ENCODE measurements at regions not wholly inside any gene's neighbourhood (a gene's known extent, or its start where the extent isn't known, plus 50 kb on each side); places are given as distances from the start of the nearest gene placed in this dataset.

- peaks cover 0 to 27% (median 17%) of the 10 kb centered on the region in 8 donors for H3K9me3 ChIP-seq
- no peak for DNase-seq
- H3K4me3 ChIP-seq = no peak overlapping the region
- WGBS, 5 donors = 52 to 72% (median 70%) methylated on average over 5 of the region's 5 CpGs
- no peak overlapping the region for H3K27ac ChIP-seq
- intact Hi-C loops (cut with DNase I; ENCODE audit: low total_unique reads) = no loop called here
- no peaks in the 10 kb centered on the region for H3K36me3 ChIP-seq
- H3K4me1 ChIP-seq = no peaks in the 10 kb centered on the region
- H3K27me3 ChIP-seq (replicated peaks in 1 of 7) = peaks cover 0 to 4% (median 0%) of the 10 kb centered on the region in 7 donors
- TF ChIP-seq POLR2A (IDR thresholded peaks at IDR 0.05) (no peak), POLR2AphosphoS5 (IDR thresholded peaks at IDR 0.05) (no peak), CTCF (IDR thresholded peaks at IDR 0.05 in 8 of 11, conservative IDR thresholded peaks at IDR 0.05 in 3 of 11) (no peak)
Observed at GRCh38 chr10:130472236-130472635, 336.0 kb downstream of the GLRX3 start.

- H3K4me1 ChIP-seq = no peaks in the 10 kb centered on the region
- intact Hi-C loops (cut with DNase I; ENCODE audit: low total_unique reads) = no loop called here
- no peak overlapping the region for H3K4me3 ChIP-seq
- peaks cover 0 to 8% (median 0%) of the 10 kb centered on the region in 7 donors for H3K27me3 ChIP-seq (replicated peaks in 1 of 7)
- no peak for DNase-seq
- peaks cover 0 to 4% (median 0%) of the 10 kb centered on the region in 8 donors for H3K9me3 ChIP-seq
- 73 to 85% (median 81%) methylated on average over 9 of the region's 9 CpGs for WGBS, 5 donors
- no peak for TF ChIP-seq POLR2AphosphoS5 (IDR thresholded peaks at IDR 0.05)
- TF ChIP-seq CTCF (IDR thresholded peaks at IDR 0.05 in 8 of 11, conservative IDR thresholded peaks at IDR 0.05 in 3 of 11) = no peak
- no peak for TF ChIP-seq POLR2A (IDR thresholded peaks at IDR 0.05)
- no peak overlapping the region for H3K27ac ChIP-seq
- no peaks in the 10 kb centered on the region for H3K36me3 ChIP-seq
Observed at GRCh38 chr10:130474591-130474990, 338.4 kb downstream of the GLRX3 start.

GRCh38 chr10:130477360-130477759 is 341.2 kb downstream of the GLRX3 start:
- no peaks in the 10 kb centered on the region for H3K36me3 ChIP-seq
- H3K27me3 ChIP-seq (replicated peaks in 1 of 7) = peaks cover 0 to 11% (median 0%) of the 10 kb centered on the region in 7 donors
- TF ChIP-seq CTCF (IDR thresholded peaks at IDR 0.05 in 8 of 11, conservative IDR thresholded peaks at IDR 0.05 in 3 of 11) (no peak), POLR2AphosphoS5 (IDR thresholded peaks at IDR 0.05) (no peak), POLR2A (IDR thresholded peaks at IDR 0.05) (no peak)
- H3K27ac ChIP-seq = no peak overlapping the region
- WGBS, 5 donors = 38 to 55% (median 44%) methylated on average over 3 to 5 of the region's 5 CpGs
- peak; percentile 61 for DNase-seq
- intact Hi-C loops (cut with DNase I; ENCODE audit: low total_unique reads) = no loop called here
- no peak overlapping the region for H3K4me3 ChIP-seq
- H3K4me1 ChIP-seq = no peaks in the 10 kb centered on the region
- no peaks in the 10 kb centered on the region for H3K9me3 ChIP-seq

GRCh38 chr10:130479146-130479545 is 343.0 kb downstream of the GLRX3 start:
- Histone ChIP-seq H3K9me3 (no peaks in the 10 kb centered on the region), H3K27ac (no peak overlapping the region), H3K4me3 (no peak overlapping the region), H3K27me3 (replicated peaks in 1 of 7) (peaks cover 0 to 17% (median 0%) of the 10 kb centered on the region in 7 donors), H3K4me1 (no peaks in the 10 kb centered on the region), H3K36me3 (no peaks in the 10 kb centered on the region)
- TF ChIP-seq CTCF (IDR thresholded peaks at IDR 0.05 in 8 of 11, conservative IDR thresholded peaks at IDR 0.05 in 3 of 11) (no peak), POLR2AphosphoS5 (IDR thresholded peaks at IDR 0.05) (no peak), POLR2A (IDR thresholded peaks at IDR 0.05) (no peak)
- WGBS, 5 donors = 72 to 85% (median 79%) methylated on average over 7 of the region's 7 CpGs
- intact Hi-C loops (cut with DNase I; ENCODE audit: low total_unique reads) = no loop called here
- DNase-seq = no peak
